Bone marrow (tissue), 2 donors: ENCODE measurements at regions not wholly inside any gene's neighbourhood (a gene's known extent, or its start where the extent isn't known, plus 50 kb on each side); places are given as distances from the start of the nearest gene placed in this dataset.
"Not testable (repeated sequence)": the region's sequence is repeated elsewhere in the genome, so short reads cannot be mapped to it uniquely, and the experiment has no call there.

Experiments used
- DNase-seq, 2 donors: peaks; one replicate each; lab custom pipeline; 2025; lab: John Stamatoyannopoulos, UW

- DNase-seq, result no peak
These were observed 50.5 kb upstream of the OTOS start for GRCh38 chr2:240191001-240191400.

GRCh38 chr2:240192661-240193060 lies 52.2 kb upstream of the OTOS start:
- no peak for DNase-seq

- not testable (repeated sequence) for DNase-seq
These were observed 53.9 kb upstream of the OTOS start for GRCh38 chr2:240194341-240194762.

- DNase-seq, result no peak
These were observed 54.9 kb upstream of the OTOS start for GRCh38 chr2:240195316-240195861.

GRCh38 chr2:240196716-240197461 lies 56.4 kb upstream of the OTOS start:
- no peak for DNase-seq

- no peak for DNase-seq
These were observed 57.1 kb upstream of the OTOS start for GRCh38 chr2:240197462-240198139.

- DNase-seq, result no peak
These were observed 57.8 kb upstream of the OTOS start for GRCh38 chr2:240198226-240198625.

GRCh38 chr2:240199133-240199870 lies 58.8 kb upstream of the OTOS start:
- no peak for DNase-seq

GRCh38 chr2:240200230-240201051 lies 60.0 kb upstream of the OTOS start:
- no peak for DNase-seq

GRCh38 chr2:240201866-240202265 lies 61.4 kb upstream of the OTOS start:
- no peak for DNase-seq

GRCh38 chr2:240202586-240202985 lies 62.1 kb upstream of the OTOS start:
- DNase-seq, result no peak

- DNase-seq, result no peak
These were observed 62.8 kb upstream of the OTOS start for GRCh38 chr2:240203031-240203787.

- no peak for DNase-seq
These were observed 63.4 kb upstream of the OTOS start for GRCh38 chr2:240203788-240204270.

GRCh38 chr2:240204431-240205276 lies 64.2 kb upstream of the OTOS start:
- DNase-seq, result no peak

- no peak for DNase-seq
These were observed 64.9 kb upstream of the OTOS start for GRCh38 chr2:240205348-240205747.

- DNase-seq, result no peak
These were observed 65.3 kb upstream of the OTOS start for GRCh38 chr2:240205772-240206171.

- DNase-seq, result no peak
These were observed 66.2 kb upstream of the OTOS start for GRCh38 chr2:240206630-240207029.

GRCh38 chr2:240207661-240208060 lies 67.2 kb upstream of the OTOS start:
- DNase-seq, result no peak

GRCh38 chr2:240208096-240208495 lies 67.6 kb upstream of the OTOS start:
- no peak for DNase-seq
